ENCODE measurements at regions not wholly inside any gene's neighbourhood (a gene's known extent, or its start where the extent isn't known, plus 50 kb on each side); places are given as distances from the start of the nearest gene placed in this dataset.
A peak's percentile ranks its signal among the peaks of the same experiment; 100 is the strongest.
"Not testable (repeated sequence)": the region's sequence is repeated elsewhere in the genome, so short reads cannot be mapped to it uniquely, and the experiment has no call there.

- Histone ChIP-seq H3K9me3 (ENCODE audit: control insufficient read depth, insufficient read depth, low read length) (no peaks in the 10 kb centered on the region), H3K4me1 (ENCODE audit: control insufficient read depth, insufficient read depth, low read length) (no peaks in the 10 kb centered on the region), H3K27me3 (ENCODE audit: control insufficient read depth, insufficient read depth, low read length) (no peaks in the 10 kb centered on the region), H3K36me3 (ENCODE audit: control insufficient read depth, insufficient read depth, low read length) (no peaks in the 10 kb centered on the region), H3K27ac (ENCODE audit: low read depth, low read length) (no peak overlapping the region), H3K4me3 (ENCODE audit: low read depth, low read length) (no peak overlapping the region)
- peak in 1 of 6 donors; percentile 93 for DNase-seq (ENCODE audit: low read depth in 4 of 6, low spot score in 6 of 6)
- 89% methylated on average over 3 of the region's 6 CpGs for WGBS (ENCODE audit: insufficient coverage)
Observed at GRCh38 chr2:66170744-66171330, 264.1 kb upstream of the MEIS1 start.

- DNase-seq (ENCODE audit: low read depth in 4 of 6, low spot score in 6 of 6): no peak
- H3K27ac ChIP-seq (ENCODE audit: low read depth, low read length): no peak overlapping the region
Observed at GRCh38 chr2:66169076-66169475, 265.8 kb upstream of the MEIS1 start.

GRCh38 chr2:66164470-66164869 lies 270.5 kb upstream of the MEIS1 start:
- H3K27ac ChIP-seq (ENCODE audit: low read depth, low read length): no peak overlapping the region
- H3K9me3 ChIP-seq (ENCODE audit: control insufficient read depth, insufficient read depth, low read length): no peaks in the 10 kb centered on the region
- H3K4me3 ChIP-seq (ENCODE audit: low read depth, low read length): no peak overlapping the region
- no peaks in the 10 kb centered on the region for H3K4me1 ChIP-seq (ENCODE audit: control insufficient read depth, insufficient read depth, low read length)
- H3K27me3 ChIP-seq (ENCODE audit: control insufficient read depth, insufficient read depth, low read length): no peaks in the 10 kb centered on the region
- 93% methylated on average over 2 of the region's 4 CpGs for whole genome bisulfite sequencing (ENCODE audit: insufficient coverage)
- H3K36me3 ChIP-seq (ENCODE audit: control insufficient read depth, insufficient read depth, low read length): no peaks in the 10 kb centered on the region
- DNase-seq (ENCODE audit: low read depth in 4 of 6, low spot score in 6 of 6): no peak

More at GRCh38 chr2:66169076-66169475, 265.8 kb upstream of the MEIS1 start:
- Histone ChIP-seq H3K27me3 (ENCODE audit: control insufficient read depth, insufficient read depth, low read length) (no peaks in the 10 kb centered on the region), H3K4me3 (ENCODE audit: low read depth, low read length) (no peak overlapping the region), H3K9me3 (ENCODE audit: control insufficient read depth, insufficient read depth, low read length) (no peaks in the 10 kb centered on the region), H3K36me3 (ENCODE audit: control insufficient read depth, insufficient read depth, low read length) (no peaks in the 10 kb centered on the region), H3K4me1 (ENCODE audit: control insufficient read depth, insufficient read depth, low read length) (no peaks in the 10 kb centered on the region)
- no CpG with 5 or more reads among the region's 3 CpGs for WGBS (ENCODE audit: insufficient coverage)

GRCh38 chr2:66156171-66156570 lies 278.8 kb upstream of the MEIS1 start:
- Histone ChIP-seq H3K27me3 (ENCODE audit: control insufficient read depth, insufficient read depth, low read length) (no peaks in the 10 kb centered on the region), H3K9me3 (ENCODE audit: control insufficient read depth, insufficient read depth, low read length) (peaks cover 3% of the 10 kb centered on the region), H3K4me3 (ENCODE audit: low read depth, low read length) (no peak overlapping the region), H3K4me1 (ENCODE audit: control insufficient read depth, insufficient read depth, low read length) (no peaks in the 10 kb centered on the region), H3K27ac (ENCODE audit: low read depth, low read length) (no peak overlapping the region), H3K36me3 (ENCODE audit: control insufficient read depth, insufficient read depth, low read length) (no peaks in the 10 kb centered on the region)
- no CpG with 5 or more reads among the region's 1 CpG for WGBS (ENCODE audit: insufficient coverage)
- no peak for DNase-seq (ENCODE audit: low read depth in 4 of 6, low spot score in 6 of 6)

GRCh38 chr2:66153941-66154340 lies 281.0 kb upstream of the MEIS1 start:
- no peak overlapping the region for H3K27ac ChIP-seq (ENCODE audit: low read depth, low read length)
- no peak overlapping the region for H3K4me3 ChIP-seq (ENCODE audit: low read depth, low read length)
- H3K4me1 ChIP-seq (ENCODE audit: control insufficient read depth, insufficient read depth, low read length): no peaks in the 10 kb centered on the region
- no CpG with 5 or more reads among the region's 1 CpG for WGBS (ENCODE audit: insufficient coverage)
- peaks cover 3% of the 10 kb centered on the region for H3K9me3 ChIP-seq (ENCODE audit: control insufficient read depth, insufficient read depth, low read length)
- no peaks in the 10 kb centered on the region for H3K27me3 ChIP-seq (ENCODE audit: control insufficient read depth, insufficient read depth, low read length)
- H3K36me3 ChIP-seq (ENCODE audit: control insufficient read depth, insufficient read depth, low read length): no peaks in the 10 kb centered on the region
- DNase-seq (ENCODE audit: low read depth in 4 of 6, low spot score in 6 of 6): no peak

- WGBS (ENCODE audit: insufficient coverage): no CpG with 5 or more reads among the region's 2 CpGs
Observed at GRCh38 chr2:66145490-66145889, 289.4 kb upstream of the MEIS1 start.

GRCh38 chr2:66144324-66144723 lies 290.6 kb upstream of the MEIS1 start:
- H3K9me3 ChIP-seq (ENCODE audit: control insufficient read depth, insufficient read depth, low read length); H3K4me3 ChIP-seq (ENCODE audit: low read depth, low read length); H3K4me1 ChIP-seq (ENCODE audit: control insufficient read depth, insufficient read depth, low read length); H3K36me3 ChIP-seq (ENCODE audit: control insufficient read depth, insufficient read depth, low read length); H3K27ac ChIP-seq (ENCODE audit: low read depth, low read length); DNase-seq (ENCODE audit: low read depth in 4 of 6, low spot score in 6 of 6); H3K27me3 ChIP-seq (ENCODE audit: control insufficient read depth, insufficient read depth, low read length): not testable (repeated sequence)
- WGBS (ENCODE audit: insufficient coverage): 89% methylated on average over 5 of the region's 7 CpGs

More at GRCh38 chr2:66145490-66145889, 289.4 kb upstream of the MEIS1 start:
- no peaks in the 10 kb centered on the region for H3K27me3 ChIP-seq (ENCODE audit: control insufficient read depth, insufficient read depth, low read length)
- no peaks in the 10 kb centered on the region for H3K9me3 ChIP-seq (ENCODE audit: control insufficient read depth, insufficient read depth, low read length)
- H3K36me3 ChIP-seq (ENCODE audit: control insufficient read depth, insufficient read depth, low read length): no peaks in the 10 kb centered on the region
- no peak for DNase-seq (ENCODE audit: low read depth in 4 of 6, low spot score in 6 of 6)
- no peaks in the 10 kb centered on the region for H3K4me1 ChIP-seq (ENCODE audit: control insufficient read depth, insufficient read depth, low read length)
- no peak overlapping the region for H3K4me3 ChIP-seq (ENCODE audit: low read depth, low read length)
- no peak overlapping the region for H3K27ac ChIP-seq (ENCODE audit: low read depth, low read length)

GRCh38 chr2:66137606-66138130 lies 297.3 kb upstream of the MEIS1 start:
- Histone ChIP-seq H3K36me3 (ENCODE audit: control insufficient read depth, insufficient read depth, low read length) (no peaks in the 10 kb centered on the region), H3K27ac (ENCODE audit: low read depth, low read length) (no peak overlapping the region), H3K27me3 (ENCODE audit: control insufficient read depth, insufficient read depth, low read length) (no peaks in the 10 kb centered on the region), H3K4me1 (ENCODE audit: control insufficient read depth, insufficient read depth, low read length) (no peaks in the 10 kb centered on the region), H3K4me3 (ENCODE audit: low read depth, low read length) (no peak overlapping the region), H3K9me3 (ENCODE audit: control insufficient read depth, insufficient read depth, low read length) (no peaks in the 10 kb centered on the region)
- DNase-seq (ENCODE audit: low read depth in 4 of 6, low spot score in 6 of 6): no peak
- WGBS (ENCODE audit: insufficient coverage): no CpG with 5 or more reads among the region's 5 CpGs

- Histone ChIP-seq H3K4me3 (ENCODE audit: low read depth, low read length) (no peak overlapping the region), H3K27me3 (ENCODE audit: control insufficient read depth, insufficient read depth, low read length) (no peaks in the 10 kb centered on the region), H3K4me1 (ENCODE audit: control insufficient read depth, insufficient read depth, low read length) (no peaks in the 10 kb centered on the region), H3K27ac (ENCODE audit: low read depth, low read length) (no peak overlapping the region), H3K9me3 (ENCODE audit: control insufficient read depth, insufficient read depth, low read length) (no peaks in the 10 kb centered on the region), H3K36me3 (ENCODE audit: control insufficient read depth, insufficient read depth, low read length) (no peaks in the 10 kb centered on the region)
- no CpG with 5 or more reads among the region's 4 CpGs for WGBS (ENCODE audit: insufficient coverage)
- DNase-seq (ENCODE audit: low read depth in 4 of 6, low spot score in 6 of 6): peak in 1 of 6 donors; percentile 55
Observed at GRCh38 chr2:66134138-66134701, 300.7 kb upstream of the MEIS1 start.

GRCh38 chr2:66127656-66128055 lies 307.3 kb upstream of the MEIS1 start:
- Histone ChIP-seq H3K9me3 (ENCODE audit: control insufficient read depth, insufficient read depth, low read length) (no peaks in the 10 kb centered on the region), H3K4me3 (ENCODE audit: low read depth, low read length) (no peak overlapping the region), H3K27ac (ENCODE audit: low read depth, low read length) (no peak overlapping the region), H3K27me3 (ENCODE audit: control insufficient read depth, insufficient read depth, low read length) (no peaks in the 10 kb centered on the region), H3K36me3 (ENCODE audit: control insufficient read depth, insufficient read depth, low read length) (no peaks in the 10 kb centered on the region), H3K4me1 (ENCODE audit: control insufficient read depth, insufficient read depth, low read length) (no peaks in the 10 kb centered on the region)
- 93% methylated on average over 1 of the region's 6 CpGs for WGBS (ENCODE audit: insufficient coverage)
- no peak for DNase-seq (ENCODE audit: low read depth in 4 of 6, low spot score in 6 of 6)
